Endothelial cell of umbilical vein (primary cell): ENCODE measurements at regions not wholly inside any gene's neighbourhood (a gene's known extent, or its start where the extent isn't known, plus 50 kb on each side); places are given as distances from the start of the nearest gene placed in this dataset.

Experiments used
- BruUV-seq: library from RNA; stranded (reverse); fragments of 400-500 nt; replicated peaks from 2 replicates; lab custom pipeline; 2021; lab: Mats Ljungman, UMichigan
- CTCF ChIA-PET: fragments of 300-600, 350-600 bp; sonication (Branson Sonifier 250); formaldehyde crosslinking; loops from one replicate; lab custom pipeline; 2021; ENCODE audit warnings: antibody characterized with exemption, inconsistent platforms; lab: Charles Lee
- POLR2A ChIA-PET: fragments of 300-600, 350-600 bp; sonication (Branson Sonifier 250); formaldehyde crosslinking; loops from one replicate; lab custom pipeline; 2021; ENCODE audit warnings: antibody characterized with exemption, inconsistent platforms; lab: Charles Lee
- DNase-seq: peaks from one replicate; pipeline ENCODE4 v3.0.0-alpha.2; 2011; ENCODE audit warnings: low read depth, low spot score
- FAIRE-seq: peaks from 2 replicates; lab custom pipeline; 2011; peaks lifted over from hg19 to GRCh38; lab: Jason Lieb, UNC
- H2AFZ ChIP-seq: 2 replicates; pipeline ENCODE4 v1.6.0; 2012; ENCODE audit warnings: low read depth, low read length, control low read depth, inconsistent platforms
- H3K27ac ChIP-seq: 2 replicates; pipeline ENCODE4 v1.5.1; 2011; ENCODE audit warnings: low read depth, mild to moderate bottlenecking, control low read depth, low read length, moderate library complexity; ENCODE audit not compliant: insufficient read depth
- H3K27me3 ChIP-seq, 2 experiments: 2 replicates each; pipeline versions ENCODE4 v1.6.0 to v1.6.1; 2011; ENCODE audit warnings: low read length in 2 of 2, mixed read lengths in 1 of 2; ENCODE audit not compliant: control insufficient read depth in 2 of 2, insufficient read depth in 2 of 2
- H3K36me3 ChIP-seq, 2 experiments: 2 replicates in 1 of 2; 3 replicates in 1 of 2; pipeline ENCODE4 v1.5.1; 2011; ENCODE audit warnings: low read length in 2 of 2, mild to moderate bottlenecking in 1 of 2, moderate library complexity in 1 of 2; ENCODE audit not compliant: control insufficient read depth in 2 of 2, insufficient read depth in 2 of 2; ENCODE audit errors: extremely low read depth in 1 of 2
- H3K4me1 ChIP-seq: 3 replicates; pipeline ENCODE4 v1.5.1; 2011; ENCODE audit warnings: mild to moderate bottlenecking, low read length; ENCODE audit not compliant: control insufficient read depth, insufficient read depth; ENCODE audit errors: extremely low read depth
- H3K4me2 ChIP-seq: 2 replicates; pipeline ENCODE4 v1.6.1; 2011; ENCODE audit warnings: low read length, control low read depth, mixed read lengths; ENCODE audit not compliant: insufficient read depth
- H3K4me3 ChIP-seq, 3 experiments: fragments of 200-600 bp in 1 of 3; sonication (generic), shearing (Covaris generic) in 1 of 3; replicated peaks in 1 of 3; 2 replicates each; pipeline ENCODE4 v1.5.1; 2011 to 2016; ENCODE audit warnings: control low read depth in 3 of 3, low read length in 3 of 3, mild to moderate bottlenecking in 2 of 3, inconsistent platforms in 1 of 3, low read depth in 1 of 3, moderate library complexity in 1 of 3; ENCODE audit not compliant: insufficient read depth in 1 of 3
- H3K79me2 ChIP-seq: 2 replicates; pipeline ENCODE4 v1.6.0; 2012; ENCODE audit warnings: low read length, inconsistent platforms; ENCODE audit not compliant: control insufficient read depth, insufficient read depth
- H3K9ac ChIP-seq: replicated peaks from 2 replicates; pipeline ENCODE3; 2011; ENCODE audit warnings: low read length, control low read depth; ENCODE audit not compliant: insufficient read depth; ENCODE audit errors: extremely low read depth
- H3K9me1 ChIP-seq: replicated peaks from 3 replicates; pipeline ENCODE4 v1.6.0; 2011; ENCODE audit warnings: mild to moderate bottlenecking, low read length; ENCODE audit not compliant: control insufficient read depth, insufficient read depth; ENCODE audit errors: extremely low read depth
- H3K9me3 ChIP-seq: replicated peaks from 2 replicates; pipeline ENCODE4 v1.5.1; 2012; ENCODE audit warnings: low read length, inconsistent platforms; ENCODE audit not compliant: control insufficient read depth, insufficient read depth
- H4K20me1 ChIP-seq: replicated peaks from 2 replicates; pipeline ENCODE3; 2011; ENCODE audit warnings: mild to moderate bottlenecking, low read length; ENCODE audit not compliant: control insufficient read depth, insufficient read depth; ENCODE audit errors: extremely low read depth
- CTCF ChIP-seq, 2 donors: IDR thresholded peaks; 1 replicate in 1 of 2; 2 replicates in 1 of 2; pipeline ENCODE4 v1.5.1; 2011; ENCODE audit warnings: low read length in 2 of 2, mild to moderate bottlenecking in 2 of 2, moderate library complexity in 2 of 2, control low read depth in 1 of 2, inconsistent platforms in 1 of 2, low read depth in 1 of 2; ENCODE audit not compliant: insufficient read depth in 1 of 2; ENCODE audit errors: extremely low read depth in 1 of 2
- EZH2 ChIP-seq: IDR thresholded peaks from 2 replicates; pipeline ENCODE4 v1.6.1; 2012; ENCODE audit warnings: borderline replicate concordance, low read depth, mild to moderate bottlenecking, moderate library complexity, low read length, inconsistent platforms; ENCODE audit not compliant: severe bottlenecking
- FOS ChIP-seq: IDR thresholded peaks from 2 replicates; pipeline ENCODE4 v1.6.1; 2011; ENCODE audit warnings: mild to moderate bottlenecking, low read length, moderate library complexity, borderline replicate concordance; ENCODE audit not compliant: insufficient read depth
- GATA2 ChIP-seq: IDR thresholded peaks from 2 replicates; pipeline ENCODE4 v1.7.0; 2011; ENCODE audit warnings: low read depth, mild to moderate bottlenecking, moderate library complexity, mixed read lengths, low read length; ENCODE audit not compliant: insufficient read length, insufficient read depth
- JUN ChIP-seq: IDR thresholded peaks from 2 replicates; pipeline ENCODE4 v1.6.1; 2011; ENCODE audit warnings: borderline replicate concordance, low read depth; ENCODE audit not compliant: insufficient read length, insufficient read depth
- MYC ChIP-seq: IDR thresholded peaks from one replicate; pipeline ENCODE4 v1.6.1; 2011; ENCODE audit warnings: mild to moderate bottlenecking, low read depth, low read length
- POLR2A ChIP-seq: IDR thresholded peaks from 2 replicates; pipeline ENCODE4 v1.6.1; 2012; ENCODE audit warnings: low read depth, mild to moderate bottlenecking, control low read depth, low read length
- POLR2AphosphoS5 ChIP-seq: IDR thresholded peaks from 2 replicates; pipeline ENCODE4 v1.6.1; 2012; ENCODE audit warnings: low read depth, mild to moderate bottlenecking, control low read depth, low read length, moderate library complexity; ENCODE audit not compliant: insufficient read depth
- dilution Hi-C: fragments of 300-500 bp; cut with MboI; formaldehyde crosslinking; loops from one replicate; pipeline ENCODE4 v1.15.0; 2019; ENCODE audit warnings: low sequenced_read_pairs; ENCODE audit not compliant: extremely low pct_ligation_motif_present
- intact Hi-C: fragments of 100-400 bp; cut with micrococcal nuclease; formaldehyde crosslinking; loops from one replicate; pipeline ENCODE4 v1.10.0; 2022
- TF ChIP-seq, protein P1 (sequence below): IDR thresholded peaks from 2 replicates; pipeline ENCODE4 v1.6.1; 2011; ENCODE audit not compliant: insufficient read depth, insufficient read length

- Histone ChIP-seq H3K9me1 (no peaks in the 10 kb centered on the region), H3K27ac (no peak overlapping the region), H3K79me2 (no peaks in the 10 kb centered on the region), H3K4me1 (no peaks in the 10 kb centered on the region), H2AFZ (no peak overlapping the region), H3K4me2 (no peak overlapping the region), H3K27me3 (no peaks in the 10 kb centered on the region), H3K9ac (no peak overlapping the region), H3K36me3 (no peaks in the 10 kb centered on the region), H4K20me1 (no peaks in the 10 kb centered on the region), H3K9me3 (no peaks in the 10 kb centered on the region), H3K4me3 (no peak overlapping the region)
- intact Hi-C loops, result no loop called here
- FAIRE-seq (no peak), DNase-seq (no peak)
- POLR2A ChIA-PET, result no interaction called here
- TF ChIP-seq, protein P1, sequence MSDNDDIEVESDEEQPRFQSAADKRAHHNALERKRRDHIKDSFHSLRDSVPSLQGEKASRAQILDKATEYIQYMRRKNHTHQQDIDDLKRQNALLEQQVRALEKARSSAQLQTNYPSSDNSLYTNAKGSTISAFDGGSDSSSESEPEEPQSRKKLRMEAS, result no peak
- CTCF ChIA-PET, result no interaction called here
- dilution Hi-C loops, result no loop called here
- no TSS peak for BruUV-seq
Measured at GRCh38 chr3:139248593-139249255, 95.1 kb upstream of the MRPS22 start.

DNA sequence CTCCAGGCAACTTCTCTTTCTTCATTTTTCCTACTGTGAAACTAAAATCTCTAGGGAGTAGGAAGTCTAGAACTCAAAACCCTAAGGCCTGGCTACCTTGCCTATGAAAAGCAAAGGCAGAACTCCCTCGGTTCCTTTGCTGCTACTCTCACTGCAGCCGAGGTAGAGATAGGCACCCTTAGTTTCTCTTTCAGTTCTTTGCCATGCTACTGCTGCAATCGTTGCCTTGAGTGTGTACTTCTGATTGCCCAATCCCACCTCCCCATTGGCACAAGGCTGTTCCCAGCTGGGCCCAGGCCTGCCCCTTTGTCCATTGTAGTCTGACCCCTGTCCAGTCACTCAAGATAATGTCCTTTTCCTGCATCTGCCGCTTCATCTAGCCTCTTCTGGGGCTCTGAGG is 92.3 kb upstream of the MRPS22 start:
- TF ChIP-seq GATA2 (no peak), FOS (no peak), POLR2A (no peak), EZH2 (no peak), JUN (no peak), CTCF (IDR thresholded peaks at IDR 0.05; ENCODE audit: extremely low read depth in 1 of 2, insufficient read depth in 1 of 2, low read depth in 1 of 2, low read length in 2 of 2) (no peak), POLR2AphosphoS5 (no peak), MYC (no peak)
- TF ChIP-seq, protein P1, result no peak
- Histone ChIP-seq H4K20me1 (no peaks in the 10 kb centered on the region), H3K4me3 (no peak overlapping the region), H3K4me2 (no peak overlapping the region), H2AFZ (no peak overlapping the region), H3K9me1 (no peaks in the 10 kb centered on the region), H3K36me3 (no peaks in the 10 kb centered on the region), H3K79me2 (no peaks in the 10 kb centered on the region), H3K4me1 (no peaks in the 10 kb centered on the region), H3K27ac (no peak overlapping the region), H3K9me3 (no peaks in the 10 kb centered on the region), H3K9ac (no peak overlapping the region), H3K27me3 (no peaks in the 10 kb centered on the region)
- dilution Hi-C loops (no loop called here), intact Hi-C loops (no loop called here)
- BruUV-seq, result no TSS peak
- FAIRE-seq (no peak), DNase-seq (no peak)
- POLR2A ChIA-PET, result no interaction called here
- CTCF ChIA-PET, result no interaction called here
